ENCODE measurements at regions not wholly inside any gene's neighbourhood (a gene's known extent, or its start where the extent isn't known, plus 50 kb on each side); places are given as distances from the start of the nearest gene placed in this dataset.

DNA sequence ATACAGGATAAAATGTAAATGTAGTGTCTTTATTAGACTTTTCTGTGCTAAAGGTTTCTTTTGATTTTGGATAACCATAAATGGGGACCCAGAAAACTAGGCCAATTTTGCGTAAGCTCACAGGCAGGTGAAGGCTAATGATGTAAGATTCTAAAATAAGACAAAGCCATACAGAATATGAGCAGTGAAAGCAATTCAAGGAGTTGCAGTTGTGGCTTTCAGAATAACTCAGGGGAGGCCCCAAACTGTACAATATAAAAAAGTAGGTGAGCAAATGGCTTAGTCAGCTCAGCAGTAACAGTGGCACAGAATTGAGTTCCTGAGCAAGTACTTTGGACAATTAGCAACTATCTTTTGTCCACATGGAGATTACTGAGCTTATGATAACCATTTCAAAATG, 81.7 kb upstream of the NRP1 start:
- DNase-seq (ENCODE audit: insufficient read length) (no peak), FAIRE-seq (no peak)
- no peak for TF ChIP-seq POLR2AphosphoS5 (IDR thresholded peaks at IDR 0.05; ENCODE audit: low read depth, low read length)

DNA sequence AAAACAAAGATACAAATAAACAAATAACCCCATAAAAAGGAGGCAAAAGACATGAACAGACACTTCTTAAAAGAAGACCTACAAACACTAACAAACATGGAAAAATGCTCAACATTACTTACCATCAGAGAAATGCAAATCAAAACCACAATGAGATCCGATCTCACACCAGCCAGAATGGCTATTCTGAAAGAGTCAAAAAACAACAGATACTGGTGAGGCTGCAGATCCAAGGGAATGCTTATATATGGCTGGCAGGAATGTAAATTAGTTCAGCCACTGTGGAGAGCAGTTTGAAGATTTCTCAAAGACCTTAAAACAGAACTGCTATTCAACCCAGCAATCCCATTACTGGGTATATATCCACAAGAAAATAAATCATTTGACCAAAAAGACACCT, 80.4 kb upstream of the NRP1 start:
- FAIRE-seq (no peak), DNase-seq (ENCODE audit: insufficient read length) (no peak)
- no peak for TF ChIP-seq TAF1 (IDR thresholded peaks at IDR 0.05; ENCODE audit: borderline replicate concordance, low read depth, low read length)
- no peak for TF ChIP-seq POLR2AphosphoS5 (IDR thresholded peaks at IDR 0.05; ENCODE audit: low read depth, low read length)
- TF ChIP-seq POLR2A (IDR thresholded peaks at IDR 0.05; ENCODE audit: low read depth, low read length), result no peak

DNA sequence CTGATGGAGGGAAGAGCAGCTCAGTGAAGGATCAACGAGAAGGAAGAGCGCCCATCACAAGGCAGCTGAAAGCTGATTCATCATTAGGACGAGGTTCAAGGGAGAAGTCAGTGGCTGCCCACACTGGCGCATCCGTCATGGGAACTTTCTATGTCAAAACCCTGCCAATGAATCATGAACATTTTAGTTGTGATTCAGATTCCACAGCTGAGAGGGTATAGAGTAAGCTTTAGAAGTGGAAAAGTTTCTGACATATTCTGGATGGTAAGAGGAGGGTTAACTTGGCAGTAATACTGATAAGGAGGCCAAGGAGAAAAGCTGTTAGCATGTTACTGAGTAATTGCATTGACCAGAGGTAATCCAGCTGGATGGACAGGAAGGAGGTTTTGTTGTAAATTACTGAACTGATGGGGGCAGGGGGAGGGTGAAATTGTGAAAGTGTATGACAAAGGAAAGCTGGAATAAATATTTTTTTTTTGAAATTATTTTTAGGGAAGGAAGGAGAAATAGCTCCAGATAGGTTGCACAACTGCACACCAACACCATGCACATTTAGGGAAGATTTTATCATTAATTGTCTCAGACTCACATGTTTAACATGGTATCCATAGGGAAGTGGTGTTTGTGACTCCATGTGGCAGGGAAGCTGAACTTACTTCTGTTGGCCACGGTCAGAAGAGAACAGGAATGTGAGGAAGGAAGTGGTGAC, 78.3 kb upstream of the NRP1 start:
- DNase-seq (ENCODE audit: insufficient read length) (no peak), FAIRE-seq (no peak)
- TF ChIP-seq POLR2AphosphoS5 (IDR thresholded peaks at IDR 0.05; ENCODE audit: low read depth, low read length) (no peak), TAF1 (IDR thresholded peaks at IDR 0.05; ENCODE audit: borderline replicate concordance, low read depth, low read length) (no peak), POLR2A (IDR thresholded peaks at IDR 0.05; ENCODE audit: low read depth, low read length) (no peak)

DNA sequence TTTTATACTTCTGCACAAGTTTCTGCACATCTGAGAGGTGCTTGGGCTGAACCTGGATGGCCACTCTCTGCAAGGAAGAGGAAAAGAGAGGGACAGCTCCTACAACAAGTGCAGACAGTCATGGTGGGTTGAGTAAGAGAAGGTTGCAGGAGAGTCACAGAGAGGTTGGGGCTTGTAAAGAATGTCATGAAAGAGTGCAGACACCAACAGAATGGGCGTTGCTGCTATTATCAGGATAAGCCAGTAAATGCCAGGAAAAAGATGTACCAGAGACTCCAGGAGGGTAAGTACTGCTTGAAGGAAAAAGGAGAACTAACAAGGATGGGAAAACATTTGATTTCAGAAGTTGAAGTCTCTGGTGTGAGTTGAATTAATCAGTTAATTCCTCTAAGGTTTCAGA, 77.8 kb upstream of the NRP1 start:
- FAIRE-seq, result no peak
- no peak for TF ChIP-seq TAF1 (IDR thresholded peaks at IDR 0.05; ENCODE audit: borderline replicate concordance, low read depth, low read length)
- no peak for TF ChIP-seq POLR2A (IDR thresholded peaks at IDR 0.05; ENCODE audit: low read depth, low read length)
- TF ChIP-seq POLR2AphosphoS5 (IDR thresholded peaks at IDR 0.05; ENCODE audit: low read depth, low read length), result no peak
- no peak for DNase-seq (ENCODE audit: insufficient read length)

DNA sequence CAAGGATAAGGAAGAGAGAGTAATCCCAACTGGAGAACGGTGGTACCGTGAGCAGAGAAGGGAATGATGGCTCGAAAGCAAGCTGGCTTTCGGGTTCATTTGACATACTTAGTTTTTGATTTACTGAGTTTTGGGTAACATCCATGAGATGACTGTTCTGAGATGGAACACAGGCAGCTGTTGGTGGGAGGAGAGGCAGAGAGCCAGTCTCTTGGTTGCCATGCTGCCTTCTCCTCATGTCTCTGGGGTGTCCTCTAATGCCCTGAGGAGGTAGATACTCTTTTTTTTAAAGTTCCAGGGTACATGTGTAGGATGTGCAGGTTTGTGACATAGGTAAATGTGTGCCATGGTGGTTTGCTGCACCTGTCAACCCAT, 76.4 kb upstream of the NRP1 start:
- DNase-seq (ENCODE audit: insufficient read length) (no peak), FAIRE-seq (no peak)
- TF ChIP-seq POLR2A (IDR thresholded peaks at IDR 0.05; ENCODE audit: low read depth, low read length) (no peak), POLR2AphosphoS5 (IDR thresholded peaks at IDR 0.05; ENCODE audit: low read depth, low read length) (no peak), TAF1 (IDR thresholded peaks at IDR 0.05; ENCODE audit: borderline replicate concordance, low read depth, low read length) (no peak)

DNA sequence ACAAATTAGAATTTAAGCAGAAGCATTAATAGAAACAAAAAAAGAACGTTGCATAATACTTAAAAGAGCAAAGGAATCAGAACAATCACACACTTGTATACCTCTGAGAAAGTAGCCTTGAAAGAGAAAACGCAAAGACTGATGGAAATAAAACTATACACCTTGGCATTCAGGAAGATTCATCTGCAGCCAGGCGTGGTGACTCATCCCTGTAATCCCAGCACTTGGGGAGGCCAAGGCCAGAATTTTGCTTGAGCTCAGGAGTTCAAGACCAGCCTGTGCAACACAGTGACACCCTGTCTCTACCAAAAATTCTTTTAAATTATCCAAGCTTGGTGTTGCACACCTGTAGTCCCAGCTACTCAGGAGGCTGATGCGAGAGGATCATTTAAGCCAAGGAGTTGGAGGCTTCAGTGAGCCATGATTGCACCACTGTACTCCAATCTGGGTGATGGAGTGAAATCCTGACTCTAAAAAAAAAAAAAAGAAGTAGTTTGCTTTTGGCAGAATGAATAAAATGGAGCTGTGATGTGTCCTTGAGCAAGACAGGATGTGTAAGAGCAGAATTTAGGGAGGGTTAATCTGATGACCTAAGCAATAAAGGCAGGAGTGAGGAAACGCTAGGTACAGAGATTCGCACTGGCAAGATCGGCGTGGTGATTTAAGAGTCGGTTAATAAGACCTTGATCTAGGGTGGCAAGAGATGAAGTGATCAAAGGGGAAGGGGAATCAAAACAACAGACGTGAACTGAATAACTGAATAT, 75.8 kb upstream of the NRP1 start:
- no peak for TF ChIP-seq POLR2A (IDR thresholded peaks at IDR 0.05; ENCODE audit: low read depth, low read length)
- TF ChIP-seq POLR2AphosphoS5 (IDR thresholded peaks at IDR 0.05; ENCODE audit: low read depth, low read length), result no peak
- TF ChIP-seq TAF1 (IDR thresholded peaks at IDR 0.05; ENCODE audit: borderline replicate concordance, low read depth, low read length), result no peak
- DNase-seq (ENCODE audit: insufficient read length), result no peak
- FAIRE-seq, result no peak

DNA sequence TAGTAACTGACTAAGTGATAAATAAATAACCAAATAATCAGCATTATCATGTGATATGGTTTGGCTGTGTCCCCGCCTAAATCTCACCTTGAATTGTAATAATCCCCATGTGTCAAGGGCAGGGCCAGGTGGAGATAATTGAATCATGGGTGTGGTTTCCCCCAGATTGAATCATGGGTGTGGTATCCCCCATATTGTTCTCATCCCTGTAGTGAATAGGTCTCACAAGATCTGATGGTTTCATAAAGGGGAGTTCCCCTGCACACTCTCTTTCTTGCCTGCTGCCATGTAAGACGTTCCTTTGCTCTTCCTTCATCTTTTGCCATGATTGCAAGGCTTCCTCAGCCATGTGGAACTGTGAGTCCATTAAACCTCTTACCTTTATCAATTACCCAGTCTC, 72.1 kb upstream of the NRP1 start:
- FAIRE-seq, result no peak
- DNase-seq (ENCODE audit: insufficient read length), result no peak
- TF ChIP-seq POLR2AphosphoS5 (IDR thresholded peaks at IDR 0.05; ENCODE audit: low read depth, low read length), result no peak
- no peak for TF ChIP-seq TAF1 (IDR thresholded peaks at IDR 0.05; ENCODE audit: borderline replicate concordance, low read depth, low read length)
- TF ChIP-seq POLR2A (IDR thresholded peaks at IDR 0.05; ENCODE audit: low read depth, low read length), result no peak

DNA sequence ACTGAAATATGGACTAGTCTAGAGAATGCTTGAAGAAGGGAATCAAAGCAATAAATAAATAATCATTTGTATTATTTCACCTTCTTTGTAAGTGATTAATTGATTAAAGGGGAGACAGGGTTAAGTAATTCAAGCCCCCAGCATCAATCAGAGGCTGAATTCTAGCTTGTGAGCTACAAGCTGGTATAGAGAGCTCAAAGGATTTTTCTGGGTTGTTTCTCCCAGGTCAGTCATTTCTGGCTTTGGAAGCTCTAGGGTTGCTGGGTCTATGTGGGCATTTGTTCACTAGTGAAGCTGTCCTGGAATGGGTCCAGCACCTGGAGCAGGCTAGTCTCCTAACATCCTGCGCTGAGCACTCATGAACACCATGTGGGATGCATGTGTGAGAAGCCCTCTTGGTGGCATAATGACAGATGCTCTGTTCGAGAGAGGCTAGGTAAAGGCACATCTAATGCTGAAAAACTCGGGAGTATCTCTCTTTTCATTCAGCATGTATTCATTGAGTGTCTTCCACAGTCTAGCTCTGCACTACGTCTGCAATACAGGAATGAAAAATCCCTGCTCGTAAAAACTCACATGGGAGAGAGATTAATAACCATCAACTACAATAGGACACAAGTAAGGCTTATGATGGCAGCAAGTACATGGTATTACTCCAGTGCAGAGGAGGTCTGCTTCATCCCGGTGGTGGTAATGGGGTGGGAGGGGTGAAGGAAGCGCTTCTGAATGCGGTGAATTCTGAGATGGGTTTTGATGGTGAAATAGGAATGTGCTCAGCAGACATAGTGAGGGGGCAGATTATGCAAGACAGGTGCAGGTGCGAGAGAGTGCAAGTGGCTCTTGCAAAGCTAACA, 68.0 kb upstream of the NRP1 start:
- no peak for DNase-seq (ENCODE audit: insufficient read length)
- TF ChIP-seq POLR2AphosphoS5 (IDR thresholded peaks at IDR 0.05; ENCODE audit: low read depth, low read length) (no peak), TAF1 (IDR thresholded peaks at IDR 0.05; ENCODE audit: borderline replicate concordance, low read depth, low read length) (no peak), POLR2A (IDR thresholded peaks at IDR 0.05; ENCODE audit: low read depth, low read length) (no peak)
- FAIRE-seq, result no peak

DNA sequence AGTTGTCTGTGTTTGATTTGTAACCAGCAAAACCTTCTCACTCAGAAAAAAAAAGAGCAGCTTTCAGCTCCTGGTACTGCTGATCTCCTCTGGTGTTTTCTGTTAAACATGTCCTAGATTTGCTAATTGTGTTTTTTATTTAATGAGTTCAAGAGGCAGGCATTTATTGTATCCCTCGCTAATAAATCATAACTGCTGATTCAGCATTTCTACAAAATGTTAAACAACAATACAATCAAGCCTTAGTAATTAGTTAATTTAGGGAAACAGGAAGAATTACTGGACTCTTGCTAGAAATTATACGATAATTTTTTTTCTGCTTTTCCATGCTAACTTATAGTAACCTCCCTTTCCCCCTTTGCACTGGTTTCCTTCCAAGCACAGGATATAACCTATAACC, 66.8 kb upstream of the NRP1 start:
- no peak for DNase-seq (ENCODE audit: insufficient read length)
- no peak for FAIRE-seq
- no peak for TF ChIP-seq POLR2A (IDR thresholded peaks at IDR 0.05; ENCODE audit: low read depth, low read length)
- TF ChIP-seq POLR2AphosphoS5 (IDR thresholded peaks at IDR 0.05; ENCODE audit: low read depth, low read length), result no peak
- no peak for TF ChIP-seq TAF1 (IDR thresholded peaks at IDR 0.05; ENCODE audit: borderline replicate concordance, low read depth, low read length)

DNA sequence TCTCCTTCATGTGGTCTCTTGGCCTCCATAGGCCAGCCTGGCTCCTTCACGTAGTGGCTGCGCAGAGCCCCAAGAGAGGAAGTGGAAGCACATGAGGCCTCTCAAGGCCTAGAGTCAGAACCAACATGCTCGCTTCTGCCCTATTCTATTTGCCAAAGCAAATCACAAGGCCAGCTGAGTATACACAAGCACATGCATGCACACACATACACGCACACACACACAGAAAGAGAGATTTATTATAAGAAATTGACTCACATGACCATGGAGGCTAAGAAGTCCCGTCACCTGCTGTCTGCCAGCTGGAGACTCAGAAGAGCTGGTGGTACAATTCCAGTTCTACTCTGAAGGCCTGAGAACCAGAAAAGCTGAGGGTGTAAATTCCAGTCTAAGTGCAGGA, 64.3 kb upstream of the NRP1 start:
- TF ChIP-seq TAF1 (IDR thresholded peaks at IDR 0.05; ENCODE audit: borderline replicate concordance, low read depth, low read length) (no peak), POLR2AphosphoS5 (IDR thresholded peaks at IDR 0.05; ENCODE audit: low read depth, low read length) (no peak), POLR2A (IDR thresholded peaks at IDR 0.05; ENCODE audit: low read depth, low read length) (no peak)
- DNase-seq (ENCODE audit: insufficient read length) (no peak), FAIRE-seq (no peak)

DNA sequence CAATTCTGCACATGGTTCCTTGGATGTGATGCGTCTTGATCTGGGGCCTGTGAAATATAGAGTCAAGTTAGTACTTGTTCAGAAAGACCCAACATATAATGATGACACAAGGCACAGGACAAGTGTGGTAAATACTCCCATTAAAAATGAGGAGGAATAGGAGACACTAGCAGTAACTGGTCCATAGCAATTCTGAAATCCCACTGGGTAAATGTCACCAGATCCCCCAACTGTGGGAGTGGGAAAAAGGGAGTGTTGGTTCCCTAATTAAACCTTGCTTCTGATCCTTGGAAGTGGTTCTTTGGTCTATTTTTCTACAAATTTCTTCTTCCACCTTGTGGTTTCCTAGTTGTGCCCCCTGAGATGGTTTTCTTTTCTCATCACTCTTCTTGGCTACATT, 62.5 kb upstream of the NRP1 start:
- DNase-seq (ENCODE audit: insufficient read length), result no peak
- FAIRE-seq, result no peak
- no peak for TF ChIP-seq TAF1 (IDR thresholded peaks at IDR 0.05; ENCODE audit: borderline replicate concordance, low read depth, low read length)
- TF ChIP-seq POLR2A (IDR thresholded peaks at IDR 0.05; ENCODE audit: low read depth, low read length), result no peak
- TF ChIP-seq POLR2AphosphoS5 (IDR thresholded peaks at IDR 0.05; ENCODE audit: low read depth, low read length), result no peak
